Erythroblast (primary cell): ENCODE measurements at regions not wholly inside any gene's neighbourhood (a gene's known extent, or its start where the extent isn't known, plus 50 kb on each side); places are given as distances from the start of the nearest gene placed in this dataset.

Experiments used
- GATA1 ChIP-seq: IDR thresholded peaks from 2 replicates; pipeline ENCODE4 v1.6.1; 2011; ENCODE audit warnings: low read depth, mild to moderate bottlenecking, control low read depth, low read length, moderate library complexity
- POLR2A ChIP-seq: IDR thresholded peaks from 2 replicates; pipeline ENCODE4 v1.6.1; 2011; ENCODE audit warnings: mild to moderate bottlenecking, low read length

- TF ChIP-seq POLR2A (no peak), GATA1 (no peak)
Measured at GRCh38 chr9:118665226-118665919, 703.9 kb downstream of the BRINP1 start.
